Heart left ventricle (tissue), 13 donors: ENCODE measurements at regions not wholly inside any gene's neighbourhood (a gene's known extent, or its start where the extent isn't known, plus 50 kb on each side); places are given as distances from the start of the nearest gene placed in this dataset.

Source experiments
- POLR2A ChIP-seq, 2 donors: fragments of 450-650 bp; IDR thresholded peaks; one replicate each; pipeline ENCODE4 v1.6.1; 2017; ENCODE audit warnings: antibody characterized with exemption in 2 of 2, mild to moderate bottlenecking in 2 of 2, moderate library complexity in 2 of 2
- TF ChIP-seq, protein P1 (sequence below), 12 donors: fragments of 200-600 bp; sonication (generic) in 4 of 12; IDR thresholded peaks; one replicate each; pipeline versions ENCODE4 v1.5.0 to v1.8.0; 2018 to 2022; ENCODE audit warnings: antibody characterized with exemption in 12 of 12, mild to moderate bottlenecking in 5 of 12
- donor health status: ischemic (EF 13 %, LVEDD 7.1; RV severe dilation, severe dysfunction).
- donor health status: DM: no; HTN: yes; CAD: no.
- donor health status: DM: no; HTN: no; CAD: no.
- donor health status: ischemic (EF 25% LVEDD 6.9; RV normal size, moderate dysfunction).
- donor health status: ischemic (EF 25% LVEDD 5.7; RV mildly dilated, moderate dysfunction).
- donor health status: ischemic (EF 35%, LVEDD 5.7; RV mildly dilated, moderate dysfunction).
- donor health status: nonischemic (EF 11% LVEDD 7.7; RV severe dilation, severe dysfunction).
- donor health status: DM: yes; HTN: yes; CAD: no.
- donor health status: PGD.
- donor health status: ischemic (EF 29% LVEDD 5.4; RV normal size, mild dysfunction).
- donor health status: nonischemic (EF 23%, LVEDD 6.1; RV moderate dilation, normal function).

DNA sequence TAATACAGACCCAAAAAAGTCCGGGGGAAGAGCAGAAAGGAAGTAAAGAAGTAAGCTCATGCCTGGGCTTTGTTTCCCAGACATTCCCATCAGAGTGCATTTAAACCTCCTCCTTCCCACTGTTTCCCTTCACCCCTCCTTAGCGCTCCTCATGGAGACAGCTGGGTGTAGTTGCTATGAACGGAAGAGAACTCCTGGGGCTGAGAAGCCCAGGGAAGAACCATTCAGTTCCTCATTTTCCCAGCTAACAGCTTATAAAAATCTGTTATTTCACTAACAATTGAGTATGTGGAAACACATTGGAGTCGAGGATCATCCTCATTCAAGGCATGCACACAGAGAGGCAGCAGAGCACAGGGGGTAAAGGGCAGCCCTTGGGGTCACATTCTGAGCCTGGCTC is 299.3 kb downstream of the SHQ1 start:
- TF ChIP-seq POLR2A (IDR thresholded peaks at IDR 0.05): no peak
- TF ChIP-seq, protein P1, sequence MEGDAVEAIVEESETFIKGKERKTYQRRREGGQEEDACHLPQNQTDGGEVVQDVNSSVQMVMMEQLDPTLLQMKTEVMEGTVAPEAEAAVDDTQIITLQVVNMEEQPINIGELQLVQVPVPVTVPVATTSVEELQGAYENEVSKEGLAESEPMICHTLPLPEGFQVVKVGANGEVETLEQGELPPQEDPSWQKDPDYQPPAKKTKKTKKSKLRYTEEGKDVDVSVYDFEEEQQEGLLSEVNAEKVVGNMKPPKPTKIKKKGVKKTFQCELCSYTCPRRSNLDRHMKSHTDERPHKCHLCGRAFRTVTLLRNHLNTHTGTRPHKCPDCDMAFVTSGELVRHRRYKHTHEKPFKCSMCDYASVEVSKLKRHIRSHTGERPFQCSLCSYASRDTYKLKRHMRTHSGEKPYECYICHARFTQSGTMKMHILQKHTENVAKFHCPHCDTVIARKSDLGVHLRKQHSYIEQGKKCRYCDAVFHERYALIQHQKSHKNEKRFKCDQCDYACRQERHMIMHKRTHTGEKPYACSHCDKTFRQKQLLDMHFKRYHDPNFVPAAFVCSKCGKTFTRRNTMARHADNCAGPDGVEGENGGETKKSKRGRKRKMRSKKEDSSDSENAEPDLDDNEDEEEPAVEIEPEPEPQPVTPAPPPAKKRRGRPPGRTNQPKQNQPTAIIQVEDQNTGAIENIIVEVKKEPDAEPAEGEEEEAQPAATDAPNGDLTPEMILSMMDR (IDR thresholded peaks at IDR 0.05): no peak
